CD4-positive, alpha-beta T cell treated with Interleukin-1 beta for 1 hour (primary cell): ENCODE measurements at regions not wholly inside any gene's neighbourhood (a gene's known extent, or its start where the extent isn't known, plus 50 kb on each side); places are given as distances from the start of the nearest gene placed in this dataset.
"Not testable (repeated sequence)": the region's sequence is repeated elsewhere in the genome, so short reads cannot be mapped to it uniquely, and the experiment has no call there.

Source experiments
- DNase-seq, 2 donors: peaks; one replicate each; pipeline ENCODE4 v3.0.0-alpha.2; 2020 to 2022

GRCh38 chr4:189566900-189567299 is 373.8 kb upstream of the FRG1 start:
- peak; percentile 16 to 59 for DNase-seq

- not testable (repeated sequence) for DNase-seq
Observed at GRCh38 chr4:189579645-189580044, 361.0 kb upstream of the FRG1 start.

- DNase-seq: not testable (repeated sequence)
Observed at GRCh38 chr4:189586908-189587632, 353.6 kb upstream of the FRG1 start.

- DNase-seq: not testable (repeated sequence)
Observed at GRCh38 chr4:189589201-189589600, 351.5 kb upstream of the FRG1 start.

GRCh38 chr4:189592890-189593289 is 347.8 kb upstream of the FRG1 start:
- DNase-seq: no peak

- no peak for DNase-seq
Observed at GRCh38 chr4:189597341-189597740, 343.3 kb upstream of the FRG1 start.

GRCh38 chr4:189600264-189600663 is 340.4 kb upstream of the FRG1 start:
- no peak for DNase-seq

GRCh38 chr4:189600718-189601435 is 339.8 kb upstream of the FRG1 start:
- no peak for DNase-seq

- not testable (repeated sequence) for DNase-seq
Observed at GRCh38 chr4:189602827-189603226, 337.8 kb upstream of the FRG1 start.

- DNase-seq: not testable (repeated sequence)
Observed at GRCh38 chr4:189610571-189610970, 330.1 kb upstream of the FRG1 start.

GRCh38 chr4:189613207-189613606 is 327.5 kb upstream of the FRG1 start:
- no peak for DNase-seq

GRCh38 chr4:189615217-189615663 is 325.4 kb upstream of the FRG1 start:
- no peak for DNase-seq

GRCh38 chr4:189617741-189618140 is 322.9 kb upstream of the FRG1 start:
- DNase-seq: not testable (repeated sequence)

- DNase-seq: not testable (repeated sequence)
Observed at GRCh38 chr4:189619441-189620250, 321.0 kb upstream of the FRG1 start.

GRCh38 chr4:189622574-189622973 is 318.1 kb upstream of the FRG1 start:
- not testable (repeated sequence) for DNase-seq

- DNase-seq: not testable (repeated sequence)
Observed at GRCh38 chr4:189627041-189627440, 313.6 kb upstream of the FRG1 start.

GRCh38 chr4:189629733-189630132 is 310.9 kb upstream of the FRG1 start:
- DNase-seq: not testable (repeated sequence)

- DNase-seq: peak; percentile 0 to 8
Observed at GRCh38 chr4:189630913-189631567, 309.6 kb upstream of the FRG1 start.

GRCh38 chr4:189631568-189631916 is 309.1 kb upstream of the FRG1 start:
- DNase-seq: not testable (repeated sequence)

- DNase-seq: not testable (repeated sequence)
Observed at GRCh38 chr4:189650436-189650835, 290.2 kb upstream of the FRG1 start.

- DNase-seq: not testable (repeated sequence)
Observed at GRCh38 chr4:189653130-189653653, 287.5 kb upstream of the FRG1 start.

- not testable (repeated sequence) for DNase-seq
Observed at GRCh38 chr4:189653983-189654382, 286.7 kb upstream of the FRG1 start.
